ENCODE measurements at regions not wholly inside any gene's neighbourhood (a gene's known extent, or its start where the extent isn't known, plus 50 kb on each side); places are given as distances from the start of the nearest gene placed in this dataset.

DNA sequence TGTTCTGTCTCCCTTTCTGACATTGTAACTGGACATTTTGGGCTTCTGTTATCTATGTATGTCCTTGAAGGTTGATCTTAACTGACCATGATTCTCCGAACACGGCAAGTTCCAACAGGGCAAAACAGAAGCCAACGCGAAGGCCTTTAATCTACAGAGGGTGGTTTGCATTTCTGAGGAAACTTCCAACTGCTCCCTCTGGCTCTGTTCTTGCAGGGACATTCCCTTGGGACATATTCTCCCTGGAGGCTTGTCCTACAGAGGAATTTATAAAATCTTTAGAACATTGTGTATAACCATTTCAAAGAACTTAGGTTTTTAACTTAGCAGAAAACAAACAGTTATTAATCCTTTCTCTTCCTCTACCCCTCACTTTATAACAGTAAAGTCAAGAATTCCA, 189.0 kb upstream of the CDYL start:
- dilution Hi-C loops (cut with MboI; ENCODE audit: extremely low pct_ligation_motif_present, low sequenced_read_pairs) (no loop called here), intact Hi-C loops (cut with micrococcal nuclease) (no loop called here)
- Histone ChIP-seq H3K79me2 (ENCODE audit: control insufficient read depth, insufficient read depth, low read length) (no peaks in the 10 kb centered on the region), H3K36me3 (ENCODE audit: control insufficient read depth in 2 of 2, extremely low read depth in 1 of 2, insufficient read depth in 2 of 2, low read length in 2 of 2) (no peaks in the 10 kb centered on the region), H3K4me1 (ENCODE audit: control insufficient read depth, extremely low read depth, insufficient read depth, low read length) (peaks cover 10% of the 10 kb centered on the region), H4K20me1 (replicated peaks; ENCODE audit: control insufficient read depth, extremely low read depth, insufficient read depth, low read length) (no peaks in the 10 kb centered on the region), H2AFZ (ENCODE audit: low read depth, low read length) (no peak overlapping the region), H3K9ac (replicated peaks; ENCODE audit: extremely low read depth, insufficient read depth, low read length) (no peak overlapping the region), H3K27me3 (ENCODE audit: control insufficient read depth in 2 of 2, insufficient read depth in 2 of 2, low read length in 2 of 2) (no peaks in the 10 kb centered on the region), H3K9me3 (replicated peaks; ENCODE audit: control insufficient read depth, insufficient read depth, low read length) (no peaks in the 10 kb centered on the region), H3K4me3 (replicated peaks in 1 of 3; ENCODE audit: insufficient read depth in 1 of 3, low read depth in 1 of 3, low read length in 3 of 3) (no peak overlapping the region), H3K4me2 (ENCODE audit: insufficient read depth, low read length) (no peak overlapping the region), H3K27ac (ENCODE audit: insufficient read depth, low read depth, low read length) (no peak overlapping the region), H3K9me1 (replicated peaks; ENCODE audit: control insufficient read depth, extremely low read depth, insufficient read depth, low read length) (no peaks in the 10 kb centered on the region)
- DNase-seq (ENCODE audit: low read depth, low spot score) (no peak), FAIRE-seq (no peak)
- no peak for TF ChIP-seq FOS (IDR thresholded peaks at IDR 0.05; ENCODE audit: borderline replicate concordance, insufficient read depth, low read length)
- TF ChIP-seq JUN (IDR thresholded peaks at IDR 0.05; ENCODE audit: borderline replicate concordance, insufficient read depth, insufficient read length, low read depth) = no peak
- TF ChIP-seq EZH2 (IDR thresholded peaks at IDR 0.05; ENCODE audit: borderline replicate concordance, low read depth, low read length, severe bottlenecking) = no peak
- TF ChIP-seq MAX (IDR thresholded peaks at IDR 0.05; ENCODE audit: insufficient read depth, insufficient read length) = no peak
- TF ChIP-seq MYC (IDR thresholded peaks at IDR 0.05; ENCODE audit: low read depth, low read length) = no peak
- no peak for TF ChIP-seq POLR2AphosphoS5 (IDR thresholded peaks at IDR 0.05; ENCODE audit: insufficient read depth, low read depth, low read length)
- TF ChIP-seq POLR2A (IDR thresholded peaks at IDR 0.05; ENCODE audit: low read depth, low read length) = no peak
- no peak for TF ChIP-seq GATA2 (IDR thresholded peaks at IDR 0.05; ENCODE audit: insufficient read depth, insufficient read length, low read depth, low read length)
- TF ChIP-seq CTCF (IDR thresholded peaks at IDR 0.05; ENCODE audit: extremely low read depth in 1 of 2, insufficient read depth in 1 of 2, low read depth in 1 of 2, low read length in 2 of 2) = no peak
- POLR2A ChIA-PET = no interaction called here
- CTCF ChIA-PET = no interaction called here
- BruUV-seq (replicated peaks) = no TSS peak
